Medulla oblongata (tissue), 1 donor: ENCODE measurements at regions not wholly inside any gene's neighbourhood (a gene's known extent, or its start where the extent isn't known, plus 50 kb on each side); places are given as distances from the start of the nearest gene placed in this dataset.

ENCODE experiments used
- DNase-seq: peaks from one replicate; pipeline ENCODE4 v3.0.0-alpha.2; 2015; ENCODE audit errors: extremely low spot score

DNA sequence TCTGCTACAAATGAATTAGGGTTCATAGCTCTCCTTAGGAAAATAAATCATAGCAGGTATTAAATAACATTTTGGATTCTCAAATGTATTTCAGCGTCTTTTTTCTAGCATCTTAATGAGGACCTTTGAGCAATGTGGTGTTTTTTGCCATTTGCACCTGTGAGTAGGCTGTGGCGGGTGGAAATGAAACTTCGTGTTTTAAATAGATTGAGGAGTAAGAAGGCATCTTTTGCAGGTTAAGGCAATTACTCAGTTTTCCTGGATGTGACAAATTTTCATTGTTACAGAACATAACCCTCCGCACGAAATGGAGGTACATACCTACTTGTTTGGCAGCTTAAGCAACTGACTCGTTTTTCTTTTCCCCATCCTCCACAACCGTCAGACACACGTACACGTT lies 708.9 kb upstream of the NRSN1 start:
- no peak for DNase-seq

DNA sequence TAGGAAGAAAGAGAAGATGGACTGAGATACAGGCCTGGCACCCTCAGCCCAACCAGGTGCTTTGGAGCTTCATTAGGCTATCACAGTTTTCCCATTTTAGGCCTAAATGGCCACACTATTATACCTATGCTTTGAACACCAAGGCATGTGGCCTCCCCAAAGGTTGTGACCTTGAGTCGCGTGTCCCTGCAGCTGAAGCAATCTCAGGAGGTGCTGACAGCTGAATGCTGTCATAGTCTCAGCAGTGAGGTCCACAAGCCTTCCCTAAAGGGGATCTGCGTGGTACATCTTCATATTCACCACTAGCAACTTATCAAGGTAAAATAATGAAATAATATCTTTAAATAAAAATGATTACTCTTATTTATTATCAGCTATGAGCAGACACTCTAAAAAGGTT lies 707.9 kb upstream of the NRSN1 start:
- DNase-seq = no peak

DNA sequence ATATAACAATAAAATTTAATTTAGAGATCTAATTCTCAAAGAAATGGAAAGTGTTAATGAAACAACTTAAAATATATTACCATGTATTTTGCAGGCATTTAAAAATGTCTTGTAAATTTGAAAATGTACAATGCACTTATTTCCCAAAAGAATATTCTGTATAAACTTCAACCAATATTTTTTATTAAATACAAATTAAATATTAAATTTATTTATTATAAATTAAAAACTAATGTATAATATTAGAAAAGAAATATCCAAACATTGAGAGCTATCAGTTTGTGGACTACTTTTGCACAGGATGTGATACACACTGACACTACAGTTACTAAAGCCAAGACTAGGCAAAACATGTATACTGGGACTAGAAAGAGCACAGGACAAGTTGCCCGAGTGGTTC lies 707.0 kb upstream of the NRSN1 start:
- no peak for DNase-seq

DNA sequence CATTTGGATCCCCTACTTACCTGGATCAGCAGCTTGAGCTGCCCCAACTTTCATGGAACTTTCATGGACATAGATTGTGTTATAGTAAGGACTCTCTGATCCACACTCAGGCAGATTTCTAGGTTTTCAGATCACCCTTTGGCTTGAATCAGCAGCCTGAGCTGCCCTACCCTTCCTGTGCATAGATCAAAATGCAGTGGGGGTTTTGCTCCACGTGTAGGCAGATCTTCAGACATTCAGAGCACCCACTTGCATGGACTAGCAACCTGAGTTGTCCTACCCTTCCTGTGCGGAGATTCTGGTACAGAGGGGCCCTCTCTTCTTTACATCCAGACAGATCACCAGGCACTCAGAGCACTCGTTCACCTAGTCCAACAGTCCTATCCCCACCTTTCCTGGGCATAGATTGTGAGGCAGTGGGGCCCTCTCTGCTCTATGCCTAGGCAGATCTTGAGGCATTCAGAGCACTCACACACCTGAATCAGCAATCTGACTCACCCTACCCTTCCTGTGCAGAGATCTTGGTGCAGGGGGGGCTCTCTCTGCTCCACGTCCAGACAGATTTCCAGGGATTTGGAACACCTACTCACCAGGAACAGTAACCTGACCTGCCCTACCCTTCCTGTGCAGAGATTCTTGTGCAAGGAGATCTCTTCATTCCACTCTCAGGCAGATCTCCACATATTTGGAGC lies 705.2 kb upstream of the NRSN1 start:
- DNase-seq = no peak

DNA sequence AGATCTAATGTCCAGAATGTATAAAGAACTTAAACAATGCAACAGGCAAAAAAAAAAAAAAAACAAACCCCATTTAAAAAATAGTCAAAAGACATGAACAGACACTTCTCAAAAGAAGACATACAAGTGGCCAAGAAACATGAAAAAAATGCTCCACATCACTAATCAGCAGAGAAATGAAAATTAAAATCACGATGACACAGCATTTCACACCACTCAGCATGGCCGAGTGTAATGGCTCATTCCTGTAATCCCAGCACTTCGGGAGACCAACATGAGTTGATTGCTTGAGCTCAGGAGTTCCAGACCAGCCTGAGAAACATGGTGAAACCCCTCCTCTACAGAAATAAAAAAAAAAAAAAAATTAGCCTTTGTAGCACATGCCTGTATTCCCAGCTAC lies 701.4 kb upstream of the NRSN1 start:
- no peak for DNase-seq

DNA sequence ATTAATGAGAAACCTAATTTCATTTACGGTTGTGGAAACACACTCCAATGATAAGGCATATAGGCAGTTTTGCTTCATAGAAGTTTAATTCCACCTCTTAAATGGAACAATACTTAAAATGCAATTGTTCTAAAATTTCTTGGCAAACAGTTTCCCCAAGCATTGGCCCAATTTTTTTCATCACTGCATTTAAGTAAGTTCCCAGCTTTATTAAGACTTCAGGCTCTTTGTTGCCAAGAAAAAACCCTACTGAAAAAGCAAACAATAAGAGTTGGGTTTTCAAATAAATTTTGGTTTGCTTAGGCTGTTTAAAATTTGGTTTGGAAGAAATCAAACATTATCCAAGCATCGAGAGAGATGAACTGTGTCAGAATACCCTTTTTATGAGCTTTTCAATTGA lies 690.9 kb upstream of the NRSN1 start:
- DNase-seq = no peak

DNA sequence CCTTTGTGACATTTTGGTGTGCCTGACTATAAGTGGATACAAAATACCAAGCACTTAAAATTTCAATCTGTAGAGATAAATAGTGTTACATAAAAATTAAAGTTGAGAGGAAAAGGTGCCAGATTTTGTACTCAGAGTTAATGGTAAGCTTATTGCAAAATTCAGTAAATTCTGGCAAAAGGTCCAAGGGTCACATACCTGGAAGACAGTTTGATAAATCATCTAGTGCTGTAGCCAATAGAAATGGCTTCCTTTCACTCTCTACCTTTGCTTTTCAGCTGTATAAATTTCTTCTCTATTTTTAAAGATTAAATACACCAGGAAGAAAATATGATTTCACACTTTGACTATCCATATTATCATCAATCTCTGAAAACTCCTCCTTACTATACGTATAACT lies 690.2 kb upstream of the NRSN1 start:
- no peak for DNase-seq

DNA sequence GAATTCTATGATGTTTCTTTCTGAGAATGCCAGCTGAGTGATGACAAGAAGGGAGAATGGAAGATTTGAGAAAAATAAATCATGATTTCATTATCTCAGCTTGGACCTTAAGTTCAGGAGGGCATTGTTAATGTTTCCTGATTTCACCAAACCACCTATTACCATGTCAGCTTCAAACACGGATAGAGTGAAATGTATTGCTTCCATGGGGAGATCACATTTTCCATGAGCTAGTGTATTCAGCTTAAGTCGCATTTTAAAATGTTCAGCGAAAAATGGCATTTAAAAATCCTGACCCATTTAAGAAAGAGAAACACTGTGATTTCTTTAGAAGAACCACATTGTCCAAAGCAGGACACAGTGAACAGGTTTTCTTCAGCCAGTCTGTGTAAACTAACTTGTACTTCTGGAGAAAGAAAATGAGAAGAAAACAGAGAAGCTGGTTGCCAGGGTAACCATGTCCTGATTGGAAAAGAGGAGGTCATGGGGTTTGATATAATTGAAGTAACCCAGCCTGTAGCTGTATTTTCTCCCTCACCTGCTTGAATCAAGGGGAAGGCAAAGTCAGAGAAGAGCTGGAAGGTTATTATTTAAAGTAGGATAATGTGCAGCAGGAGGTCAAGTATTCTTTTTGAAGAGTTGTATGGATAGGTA lies 684.1 kb upstream of the NRSN1 start:
- no peak for DNase-seq

DNA sequence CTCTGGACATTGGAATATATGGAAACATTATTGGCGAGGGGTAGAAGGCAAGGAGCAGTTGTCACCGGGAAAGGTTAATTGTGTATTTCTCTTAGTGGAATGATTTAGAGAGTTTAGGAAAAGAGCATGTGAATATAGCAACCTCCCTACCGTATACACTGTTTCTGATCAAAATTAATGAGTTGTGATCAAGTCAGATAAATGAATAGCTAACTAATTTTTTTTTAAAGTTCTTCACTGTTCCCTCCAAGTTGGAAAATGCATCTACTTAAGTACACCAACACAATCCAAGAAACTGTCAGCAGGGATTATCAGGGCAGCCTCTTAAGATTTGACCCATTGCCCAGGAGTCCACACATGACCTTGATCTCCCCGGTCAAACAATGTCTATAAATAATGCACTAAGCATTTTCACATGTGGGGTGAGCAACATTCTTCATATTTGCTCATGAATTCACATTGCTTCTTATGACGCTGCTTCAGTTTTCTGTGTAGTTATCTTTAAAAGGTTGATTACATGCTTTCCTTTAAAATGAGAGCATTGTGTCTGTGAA lies 680.8 kb upstream of the NRSN1 start:
- DNase-seq = no peak

DNA sequence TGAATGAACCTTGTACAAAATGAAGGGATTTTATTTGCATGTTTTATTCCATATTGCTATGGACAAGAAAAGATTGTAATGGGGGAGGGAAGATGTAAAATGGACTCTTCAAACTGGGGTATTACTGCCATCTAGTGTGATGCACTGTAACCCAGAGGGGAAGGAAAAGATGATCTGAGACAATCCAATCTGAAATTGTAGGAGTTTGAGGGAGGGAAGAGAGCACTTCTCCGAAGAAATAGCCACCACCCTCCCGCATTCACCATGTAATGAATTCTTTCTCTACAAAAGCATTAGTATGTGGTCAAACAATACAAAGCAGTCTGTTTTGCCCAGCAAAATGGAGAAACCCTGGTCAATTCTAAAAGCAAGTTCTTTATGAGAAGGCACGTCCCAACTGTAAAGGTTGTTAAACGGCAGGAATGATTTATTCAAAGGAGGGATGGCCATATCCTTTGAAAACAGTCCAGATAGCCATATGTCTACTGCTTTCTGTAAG lies 679.5 kb upstream of the NRSN1 start:
- peak; percentile 77 for DNase-seq

DNA sequence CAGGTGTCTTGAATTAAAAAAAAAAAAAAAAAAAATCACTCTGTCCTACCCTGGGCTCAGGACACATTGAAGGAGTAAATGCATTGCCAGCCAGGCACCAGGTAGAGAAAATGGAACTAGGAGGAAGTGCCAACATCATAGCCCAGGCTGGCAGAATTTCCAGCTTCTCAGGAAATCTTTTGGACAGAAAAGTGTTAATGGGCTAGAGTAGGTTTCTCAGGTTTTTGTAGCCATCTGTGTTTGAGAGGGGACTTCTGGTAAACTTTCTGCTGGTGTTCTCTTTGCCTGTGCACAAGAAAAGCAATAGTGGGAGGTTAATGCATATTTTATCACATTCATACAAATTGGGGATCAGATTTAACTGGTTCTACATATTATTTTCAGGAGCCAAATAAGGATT lies 678.3 kb upstream of the NRSN1 start:
- DNase-seq = no peak

DNA sequence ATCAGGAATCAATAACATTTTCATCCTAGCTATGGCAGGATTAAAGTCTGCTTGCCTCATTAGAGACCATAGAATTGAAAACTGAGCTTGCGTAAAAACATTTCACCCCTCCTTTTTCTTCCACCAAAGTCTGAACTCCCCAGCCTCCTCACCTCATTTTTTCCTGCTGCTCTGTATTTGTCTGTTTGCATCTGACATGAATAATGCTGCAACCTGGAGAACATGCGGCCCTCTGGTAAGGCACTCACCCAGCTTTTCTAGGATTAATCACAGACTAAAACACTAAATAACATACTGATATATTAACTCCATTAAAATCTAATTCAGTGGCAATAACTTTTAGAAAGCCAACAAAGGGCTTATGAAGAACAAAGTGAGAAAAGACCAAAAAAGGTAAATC lies 677.7 kb upstream of the NRSN1 start:
- DNase-seq = no peak

DNA sequence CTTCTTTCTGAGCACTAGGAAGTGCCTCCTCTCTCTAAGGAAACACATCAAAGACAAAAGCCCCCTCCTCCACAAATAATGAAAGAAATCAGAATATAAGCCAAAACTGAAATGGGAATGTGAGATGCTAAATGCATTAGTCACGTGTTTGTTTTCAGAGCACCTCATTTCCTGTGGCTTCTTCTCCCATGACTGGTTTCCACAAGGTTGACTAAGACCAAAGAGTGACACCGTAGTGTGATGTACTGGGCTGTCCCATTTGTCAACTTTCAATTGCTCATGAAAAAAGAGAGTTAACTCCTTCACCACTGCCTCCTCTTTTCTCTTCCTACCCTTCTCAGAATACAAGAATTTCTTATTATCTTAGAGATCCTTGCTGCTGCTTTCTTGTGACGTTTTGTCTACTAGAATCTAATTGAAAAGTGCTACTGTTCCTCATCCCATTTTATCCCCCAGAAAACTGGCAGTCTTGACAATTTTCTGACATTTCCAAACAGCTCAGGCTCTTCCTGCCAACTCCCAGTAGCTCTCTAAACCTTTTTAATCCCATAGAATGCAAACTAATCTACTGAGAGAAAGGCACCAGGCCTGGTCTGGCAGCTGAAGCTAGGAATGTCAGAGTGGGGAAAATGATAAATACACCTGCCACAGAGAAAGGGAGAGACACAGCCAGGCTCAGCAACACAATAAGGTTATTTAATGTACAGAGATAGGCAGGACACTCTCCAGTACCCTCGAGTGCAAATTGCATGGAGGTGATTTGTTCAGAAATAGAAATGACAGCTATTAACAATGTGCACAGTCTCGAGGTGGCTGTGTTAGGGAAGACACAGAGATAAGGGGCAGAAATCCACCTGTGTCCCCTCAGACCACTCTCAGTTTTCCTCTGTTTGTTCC lies 671.7 kb upstream of the NRSN1 start:
- no peak for DNase-seq

DNA sequence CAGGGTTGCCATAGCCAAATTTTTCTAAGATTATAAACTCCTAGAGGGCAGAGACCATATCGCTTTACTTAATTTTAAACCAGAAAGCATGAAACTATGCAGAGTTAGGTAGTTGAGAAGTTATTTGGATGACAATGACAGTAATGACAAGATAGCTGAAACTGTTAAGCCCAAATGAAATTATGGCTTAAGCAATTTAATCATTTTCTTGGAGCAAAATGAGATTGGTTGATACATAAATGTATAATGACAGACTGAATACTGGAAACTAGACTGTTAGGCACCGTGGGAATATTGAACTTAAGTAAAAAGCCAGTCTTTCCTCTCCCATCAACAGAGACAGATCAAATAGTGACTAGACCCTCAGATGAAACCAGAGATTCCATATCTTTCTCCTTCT lies 670.3 kb upstream of the NRSN1 start:
- no peak for DNase-seq

DNA sequence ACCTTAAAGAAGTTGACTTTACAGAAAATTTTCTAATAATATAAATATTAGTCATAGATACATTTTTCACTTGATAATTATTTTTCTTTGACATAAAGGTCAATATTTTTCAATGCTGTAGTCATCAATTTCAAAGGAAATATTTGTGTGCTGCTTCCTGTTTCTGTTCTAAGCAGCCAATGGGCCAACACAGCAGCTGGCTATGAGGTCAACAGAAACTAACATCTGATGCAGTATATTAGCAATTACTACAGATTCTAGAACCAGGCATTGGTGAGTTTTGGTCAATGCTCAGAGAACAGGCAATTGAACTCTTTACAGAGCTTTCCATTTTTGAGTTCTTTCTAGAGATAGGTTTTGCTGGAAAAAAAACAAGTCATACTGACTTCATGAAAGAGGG lies 669.6 kb upstream of the NRSN1 start:
- no peak for DNase-seq

DNA sequence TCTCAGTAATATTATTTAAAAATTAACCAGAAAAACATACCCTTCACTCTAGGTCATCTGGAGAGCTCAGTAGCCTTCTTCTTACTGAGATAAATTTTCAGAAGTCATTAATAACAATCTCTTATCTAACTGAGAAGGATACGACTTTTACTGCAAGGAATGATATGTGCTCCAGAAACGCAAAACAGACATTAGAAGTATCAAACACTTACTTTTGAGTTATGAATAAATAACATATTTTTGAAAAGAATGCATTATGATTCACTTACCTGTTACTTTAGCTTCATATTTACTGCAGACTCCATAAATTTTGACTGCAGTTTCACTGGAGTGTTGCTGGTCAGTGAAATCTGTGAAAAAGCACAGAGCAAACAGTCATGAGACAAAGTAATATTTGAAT lies 668.7 kb upstream of the NRSN1 start:
- DNase-seq = no peak

DNA sequence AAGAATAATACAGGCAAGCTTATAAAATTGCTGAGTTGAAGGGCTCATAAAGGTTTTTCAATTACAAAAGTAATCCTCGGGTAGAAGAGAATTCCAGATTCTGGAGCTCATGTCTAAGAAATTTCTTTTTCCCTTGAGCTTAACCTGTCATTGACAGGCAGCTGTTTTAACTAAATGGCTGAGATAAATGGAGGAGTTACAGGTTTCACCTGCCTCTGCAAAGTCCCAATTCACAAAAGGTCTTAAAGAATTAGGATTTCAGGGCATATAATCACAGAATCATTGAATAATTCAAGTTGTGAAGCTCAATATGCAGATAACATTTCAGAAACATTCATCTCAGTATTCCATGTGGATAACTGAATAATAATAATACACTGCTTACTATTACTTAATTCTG lies 660.1 kb upstream of the NRSN1 start:
- DNase-seq = no peak

DNA sequence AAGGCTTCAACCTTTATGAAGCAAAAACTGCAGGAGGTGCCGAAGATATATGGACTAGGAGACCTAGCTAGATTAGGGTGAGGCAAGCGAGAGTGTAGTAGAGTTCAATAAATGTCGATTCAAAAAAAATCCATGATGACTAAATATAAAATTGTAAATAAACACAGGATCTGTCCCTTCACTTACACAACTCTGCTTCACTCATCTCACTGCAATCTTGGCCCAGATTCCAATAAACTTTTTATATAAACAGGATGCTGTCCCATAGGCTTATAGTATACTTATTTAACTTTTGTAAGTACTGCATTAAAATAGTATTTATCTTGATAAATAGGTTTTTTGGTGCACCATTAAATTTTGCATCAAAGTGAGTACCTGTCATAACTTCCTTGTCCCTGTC lies 648.4 kb upstream of the NRSN1 start:
- DNase-seq = no peak

DNA sequence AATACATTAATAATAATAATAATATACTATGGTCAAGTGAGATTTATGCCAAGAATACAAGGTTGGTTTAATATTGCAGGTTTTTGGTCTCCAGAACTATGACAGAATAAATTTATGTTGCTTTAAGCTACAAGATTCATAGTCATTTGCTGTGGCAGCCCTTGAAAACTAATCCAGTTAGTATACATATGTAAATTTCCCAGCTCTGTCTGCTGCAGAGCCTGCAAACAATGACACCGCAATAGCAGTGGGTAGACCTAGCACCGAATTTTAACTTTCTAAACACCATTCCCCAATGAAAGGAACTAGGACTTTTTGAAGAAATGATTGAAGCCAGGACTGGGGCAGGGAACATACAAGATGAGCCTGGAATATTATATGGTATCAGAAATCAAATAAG lies 647.7 kb upstream of the NRSN1 start:
- no peak for DNase-seq

DNA sequence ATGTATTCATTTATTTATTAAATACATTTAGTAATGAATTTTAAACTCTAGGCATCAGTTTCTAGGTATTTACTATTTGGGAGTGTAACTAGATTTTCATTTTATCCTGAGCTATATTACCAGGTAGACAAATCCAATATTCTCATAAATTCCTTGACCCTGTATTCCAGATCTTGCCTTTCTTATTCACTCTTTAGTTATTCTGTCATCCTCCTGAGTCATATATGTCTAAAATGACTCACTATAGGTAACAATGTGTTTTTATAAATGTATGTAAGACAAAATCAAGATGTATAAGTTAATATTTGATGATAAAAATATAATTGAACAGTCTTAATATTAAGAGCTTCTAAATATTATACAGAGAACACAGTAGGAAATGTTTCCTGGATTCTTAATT lies 642.1 kb upstream of the NRSN1 start:
- no peak for DNase-seq

DNA sequence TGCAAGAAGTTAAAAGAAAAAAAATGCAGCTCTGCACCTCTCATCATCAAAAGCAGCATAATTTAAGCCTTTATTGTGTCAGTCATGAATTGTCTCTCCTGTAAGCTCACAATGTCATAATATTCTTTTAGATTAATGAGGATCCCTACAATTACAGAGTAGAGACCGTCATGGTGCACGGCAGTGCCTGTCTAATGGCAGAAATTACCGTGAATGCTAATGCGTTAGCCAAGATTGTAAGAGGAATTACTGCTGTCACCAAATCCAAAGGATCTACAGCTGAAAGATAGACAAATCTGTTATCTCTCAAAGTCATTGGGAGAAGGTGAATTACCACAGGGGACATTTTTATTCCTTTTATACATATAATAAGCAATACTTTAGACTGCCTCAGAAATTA lies 631.6 kb upstream of the NRSN1 start:
- DNase-seq = no peak

DNA sequence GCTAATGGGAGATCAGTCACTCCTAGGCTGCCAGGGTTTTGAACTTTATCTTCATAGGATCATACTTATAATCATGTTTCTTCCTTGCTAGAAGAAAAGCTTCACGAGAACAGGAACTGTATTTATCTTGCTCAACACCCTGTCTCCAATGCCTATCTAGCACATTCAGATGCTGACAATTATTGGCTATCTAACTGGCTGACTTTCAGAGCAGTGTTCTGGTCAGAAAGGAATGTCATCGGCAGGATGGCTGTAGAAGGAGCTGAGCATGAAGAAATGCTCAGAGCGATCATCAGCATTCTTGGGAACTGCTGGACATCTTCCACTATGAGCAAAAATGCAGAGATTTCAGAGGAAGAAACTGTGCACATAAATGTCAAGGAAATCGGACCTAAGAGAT lies 628.0 kb upstream of the NRSN1 start:
- DNase-seq = no peak
